ENCODE measurements at regions not wholly inside any gene's neighbourhood (a gene's known extent, or its start where the extent isn't known, plus 50 kb on each side); places are given as distances from the start of the nearest gene placed in this dataset.

DNA sequence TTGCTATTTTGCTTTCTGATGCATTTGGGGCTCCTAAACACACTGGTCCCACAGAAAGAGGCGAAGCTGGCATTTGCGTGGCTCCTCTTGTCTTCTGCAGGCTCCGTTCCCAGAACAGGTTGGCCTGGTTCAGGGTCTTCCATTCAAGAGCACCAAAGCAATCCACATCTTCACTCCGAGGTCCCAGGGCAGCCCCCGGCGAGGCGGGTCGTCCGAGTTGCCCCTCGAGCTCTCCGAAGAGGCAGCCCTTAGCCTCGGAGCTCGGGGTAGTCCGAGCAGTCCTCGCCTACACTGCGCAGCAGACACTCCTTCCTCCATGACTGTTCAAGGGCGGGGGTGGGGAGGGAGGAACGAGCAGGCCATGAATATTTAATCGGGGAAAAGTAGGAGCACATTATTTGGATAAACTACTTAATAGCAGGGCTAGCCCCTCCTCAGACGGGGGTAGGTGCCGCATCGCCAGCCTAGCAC is 321.3 kb downstream of the BLID start:
- no peak for TF ChIP-seq POLR2A (IDR thresholded peaks at IDR 0.05; ENCODE audit: low read depth, low read length)
- no peak for TF ChIP-seq POLR2AphosphoS5 (IDR thresholded peaks at IDR 0.05; ENCODE audit: low read depth, low read length)
- no peak for TF ChIP-seq TAF1 (IDR thresholded peaks at IDR 0.05; ENCODE audit: borderline replicate concordance, low read depth, low read length)
